ENCODE measurements at regions not wholly inside any gene's neighbourhood (a gene's known extent, or its start where the extent isn't known, plus 50 kb on each side); places are given as distances from the start of the nearest gene placed in this dataset.

- H3K36me3 ChIP-seq (ENCODE audit: control insufficient read depth, insufficient read depth, low read length), result no peaks in the 10 kb centered on the region
- TF ChIP-seq CTCF (IDR thresholded peaks at IDR 0.05; ENCODE audit: insufficient read depth, low read length, severe bottlenecking), result no peak
- FAIRE-seq, result no peak
- H3K4me3 ChIP-seq (ENCODE audit: low read depth, low read length), result no peak overlapping the region
- no peaks in the 10 kb centered on the region for H3K27me3 ChIP-seq (ENCODE audit: control insufficient read depth, insufficient read depth, low read length)
- no peak for DNase-seq (ENCODE audit: low read depth)
Measured at GRCh38 chr2:217297096-217297495, 437.2 kb upstream of the TNP1 start.

- no peak for FAIRE-seq
- DNase-seq (ENCODE audit: low read depth), result no peak
- TF ChIP-seq CTCF (IDR thresholded peaks at IDR 0.05; ENCODE audit: insufficient read depth, low read length, severe bottlenecking), result no peak
- Histone ChIP-seq H3K36me3 (ENCODE audit: control insufficient read depth, insufficient read depth, low read length) (no peaks in the 10 kb centered on the region), H3K4me3 (ENCODE audit: low read depth, low read length) (no peak overlapping the region), H3K27me3 (ENCODE audit: control insufficient read depth, insufficient read depth, low read length) (no peaks in the 10 kb centered on the region)
Measured at GRCh38 chr2:217294818-217295217, 435.0 kb upstream of the TNP1 start.

- TF ChIP-seq CTCF (IDR thresholded peaks at IDR 0.05; ENCODE audit: insufficient read depth, low read length, severe bottlenecking), result no peak
- no peak overlapping the region for H3K4me3 ChIP-seq (ENCODE audit: low read depth, low read length)
- H3K36me3 ChIP-seq (ENCODE audit: control insufficient read depth, insufficient read depth, low read length), result no peaks in the 10 kb centered on the region
- no peak for FAIRE-seq
- DNase-seq (ENCODE audit: low read depth), result no peak
- H3K27me3 ChIP-seq (ENCODE audit: control insufficient read depth, insufficient read depth, low read length), result no peaks in the 10 kb centered on the region
Measured at GRCh38 chr2:217294211-217294610, 434.3 kb upstream of the TNP1 start.

GRCh38 chr2:217293607-217294006 lies 433.7 kb upstream of the TNP1 start:
- DNase-seq (ENCODE audit: low read depth) (no peak), FAIRE-seq (no peak)
- TF ChIP-seq CTCF (IDR thresholded peaks at IDR 0.05; ENCODE audit: insufficient read depth, low read length, severe bottlenecking), result no peak
- Histone ChIP-seq H3K36me3 (ENCODE audit: control insufficient read depth, insufficient read depth, low read length) (no peaks in the 10 kb centered on the region), H3K27me3 (ENCODE audit: control insufficient read depth, insufficient read depth, low read length) (no peaks in the 10 kb centered on the region), H3K4me3 (ENCODE audit: low read depth, low read length) (no peak overlapping the region)

- FAIRE-seq (peak; percentile 68), DNase-seq (ENCODE audit: low read depth) (no peak)
- no peaks in the 10 kb centered on the region for H3K27me3 ChIP-seq (ENCODE audit: control insufficient read depth, insufficient read depth, low read length)
Measured at GRCh38 chr2:217293046-217293445, 433.2 kb upstream of the TNP1 start.

More at GRCh38 chr2:217293046-217293445, 433.2 kb upstream of the TNP1 start:
- TF ChIP-seq CTCF (IDR thresholded peaks at IDR 0.05; ENCODE audit: insufficient read depth, low read length, severe bottlenecking), result no peak
- Histone ChIP-seq H3K4me3 (ENCODE audit: low read depth, low read length) (no peak overlapping the region), H3K36me3 (ENCODE audit: control insufficient read depth, insufficient read depth, low read length) (no peaks in the 10 kb centered on the region)

Data from bronchial epithelial cell (primary cell).